ENCODE measurements at regions not wholly inside any gene's neighbourhood (a gene's known extent, or its start where the extent isn't known, plus 50 kb on each side); places are given as distances from the start of the nearest gene placed in this dataset.

GRCh38 chr2:23273786-23274185 is 111.2 kb upstream of the KLHL29 start:
- TF ChIP-seq RAD21 (IDR thresholded peaks at IDR 0.05; ENCODE audit: low read depth) (no peak), CTCF (IDR thresholded peaks at IDR 0.05 in 2 of 3, conservative IDR thresholded peaks at IDR 0.05 in 1 of 3; ENCODE audit: borderline replicate concordance in 1 of 3, insufficient read depth in 1 of 3, low read depth in 2 of 3, low read length in 2 of 3) (no peak), POLR2A (IDR thresholded peaks at IDR 0.05; ENCODE audit: borderline replicate concordance, extremely low read depth, insufficient read depth, insufficient read length) (no peak), CEBPB (IDR thresholded peaks at IDR 0.05; ENCODE audit: low read depth) (no peak), CBX3 (IDR thresholded peaks at IDR 0.05; ENCODE audit: low read depth) (no peak), TCF7L2 (IDR thresholded peaks at IDR 0.05; ENCODE audit: borderline replicate concordance, extremely low read depth, insufficient read depth, insufficient read length) (no peak)
